ACHN (cell line): ENCODE measurements at regions not wholly inside any gene's neighbourhood (a gene's known extent, or its start where the extent isn't known, plus 50 kb on each side); places are given as distances from the start of the nearest gene placed in this dataset.

Source experiments
- DNase-seq: peaks from one replicate; pipeline ENCODE4 v3.0.0-alpha.2; 2015
- in situ Hi-C: cut with HindIII; loops from 2 replicates; pipeline ENCODE4 v1.10.0; 2017; ENCODE audit warnings: low sequenced_read_pairs, low pct_ligation_motif_present, low pct_unique_long_range_greater_than_20kb

DNA sequence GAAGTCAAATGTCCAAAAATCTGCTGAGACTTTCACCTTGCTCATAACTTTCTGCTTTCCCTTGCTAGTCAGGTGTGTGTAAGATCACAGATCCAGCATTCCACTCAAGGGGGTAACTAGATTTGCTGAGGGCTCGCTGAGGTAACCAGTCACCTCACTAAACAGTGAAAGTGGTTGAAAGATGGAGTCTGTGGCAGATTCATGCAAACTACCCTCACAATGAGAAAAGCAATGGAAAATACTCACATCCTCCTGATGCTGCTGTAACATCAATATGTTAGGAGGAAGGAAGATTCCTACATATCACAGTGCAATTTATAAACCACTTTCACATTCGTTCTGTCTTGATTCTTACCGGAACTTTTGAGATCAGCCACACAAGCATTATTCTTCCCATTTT is 174.3 kb upstream of the BCL6 start:
- DNase-seq: no peak
- in situ Hi-C loops: no loop called here

GRCh38 chr3:187920030-187920429 is 174.8 kb upstream of the BCL6 start:
- no peak for DNase-seq

GRCh38 chr3:187920913-187921312 is 175.6 kb upstream of the BCL6 start:
- in situ Hi-C loops: no loop called here
- DNase-seq: no peak

More at GRCh38 chr3:187920030-187920429, 174.8 kb upstream of the BCL6 start:
- in situ Hi-C loops: no loop called here

- no peak for DNase-seq
- in situ Hi-C loops: no loop called here
Measured at GRCh38 chr3:187921391-187922074, 176.3 kb upstream of the BCL6 start.

DNA sequence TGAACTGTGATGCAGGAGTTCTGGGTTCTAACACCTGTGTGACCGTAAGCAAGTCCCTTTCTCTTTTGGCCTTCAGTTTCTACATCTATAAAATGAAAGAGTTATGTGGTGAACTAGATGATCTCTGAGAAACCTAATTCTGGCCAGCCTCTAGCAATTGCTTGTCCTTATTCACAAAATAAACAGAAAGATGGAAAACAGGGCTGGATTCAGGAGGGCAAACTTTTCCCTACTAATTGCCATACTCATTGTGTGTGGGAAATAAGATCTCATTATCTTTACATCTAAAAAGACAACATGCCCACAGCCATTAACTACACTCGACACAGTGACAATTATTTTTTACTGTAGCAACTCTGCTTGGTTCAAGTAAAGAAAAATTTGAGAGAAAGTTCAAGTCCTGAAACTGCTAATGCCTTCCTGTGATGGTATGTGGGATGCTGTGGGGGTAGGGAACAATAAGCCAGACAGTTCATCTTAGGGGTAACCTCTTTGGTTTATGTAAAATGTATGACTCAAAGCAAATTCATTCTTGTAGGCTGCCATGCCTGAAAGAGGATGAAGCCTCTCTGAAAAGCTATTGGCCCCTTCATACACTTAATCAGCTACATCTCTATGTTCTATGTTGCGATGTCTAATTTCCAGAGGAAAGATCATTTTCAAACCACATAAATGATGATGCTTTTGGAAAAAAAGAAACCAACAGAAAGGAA is 177.6 kb upstream of the BCL6 start:
- no peak for DNase-seq
- in situ Hi-C loops: no loop called here

GRCh38 chr3:187924651-187925050 is 179.4 kb upstream of the BCL6 start:
- in situ Hi-C loops: no loop called here
- no peak for DNase-seq

DNA sequence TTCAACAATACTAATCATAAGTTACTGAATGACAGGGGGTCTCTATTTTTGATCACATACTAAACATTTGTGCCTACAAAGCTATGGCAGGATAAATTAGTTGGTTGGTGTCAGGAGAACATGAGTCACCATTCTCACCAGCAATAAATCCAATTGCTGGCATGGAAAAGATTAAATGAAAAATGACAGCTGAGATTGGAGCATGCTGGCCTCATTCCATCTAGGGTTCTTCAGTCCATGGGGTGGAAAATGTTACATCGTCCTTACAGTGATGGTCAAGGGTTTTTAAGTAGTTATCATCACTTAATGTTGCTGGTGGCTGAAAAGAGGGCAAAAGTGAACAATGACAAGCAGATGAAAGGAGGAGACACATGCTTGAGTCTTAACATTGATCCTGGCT is 180.1 kb upstream of the BCL6 start:
- in situ Hi-C loops: no loop called here
- no peak for DNase-seq

DNA sequence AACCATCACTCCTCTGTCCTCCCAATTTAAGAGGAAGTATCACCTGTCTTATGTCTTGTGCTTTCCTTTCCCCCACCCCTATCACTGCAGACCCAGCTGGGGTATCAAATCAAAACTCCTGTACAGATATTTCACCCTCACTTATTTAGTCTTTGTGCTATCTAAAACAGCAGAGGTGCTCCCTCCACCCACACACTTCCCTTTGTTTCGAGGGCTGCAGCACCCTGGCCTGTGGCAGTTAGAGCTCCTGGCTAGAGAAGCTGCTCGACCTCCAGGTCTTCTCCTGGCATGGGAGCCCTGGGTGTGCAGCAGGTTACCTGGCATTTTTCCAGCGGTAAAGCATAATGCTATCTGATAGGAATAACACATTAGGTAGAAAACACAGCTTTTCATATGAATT is 181.4 kb upstream of the BCL6 start:
- DNase-seq: no peak
- in situ Hi-C loops: no loop called here

GRCh38 chr3:187927565-187927964 is 182.3 kb upstream of the BCL6 start:
- in situ Hi-C loops: no loop called here
- no peak for DNase-seq

DNA sequence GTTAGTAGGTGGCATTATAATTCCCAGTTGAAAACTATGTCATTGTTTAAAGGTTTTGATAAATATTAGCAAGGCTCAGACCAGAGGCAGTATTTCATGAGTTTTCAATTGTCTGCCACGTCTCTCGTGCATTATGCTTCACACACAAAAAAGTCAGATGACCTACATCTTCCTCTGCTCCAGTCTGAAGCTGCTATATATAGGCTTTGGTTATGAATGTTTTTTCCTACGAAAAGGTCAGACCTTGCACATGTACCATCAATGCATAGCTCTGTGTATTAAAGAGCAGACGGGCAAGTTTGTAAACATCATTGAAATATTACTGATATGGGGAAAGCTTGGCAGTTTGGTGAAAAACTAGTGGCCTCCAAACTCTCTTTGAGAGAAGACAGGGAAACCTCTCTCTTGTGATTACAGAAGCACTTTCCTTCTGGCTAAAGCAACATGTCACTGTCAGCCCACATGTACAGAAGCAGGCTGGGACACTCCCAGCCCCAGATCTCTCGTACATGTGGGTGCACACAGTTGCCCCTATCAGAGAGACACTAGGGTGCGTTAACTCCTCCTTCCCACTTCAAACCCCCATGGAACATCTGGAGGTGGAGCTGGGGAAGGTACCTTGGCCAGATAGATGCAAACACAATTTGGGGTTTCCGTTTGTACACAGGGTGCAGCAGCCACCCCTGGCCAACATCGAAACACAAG is 184.0 kb upstream of the BCL6 start:
- in situ Hi-C loops: no loop called here
- DNase-seq: no peak

DNA sequence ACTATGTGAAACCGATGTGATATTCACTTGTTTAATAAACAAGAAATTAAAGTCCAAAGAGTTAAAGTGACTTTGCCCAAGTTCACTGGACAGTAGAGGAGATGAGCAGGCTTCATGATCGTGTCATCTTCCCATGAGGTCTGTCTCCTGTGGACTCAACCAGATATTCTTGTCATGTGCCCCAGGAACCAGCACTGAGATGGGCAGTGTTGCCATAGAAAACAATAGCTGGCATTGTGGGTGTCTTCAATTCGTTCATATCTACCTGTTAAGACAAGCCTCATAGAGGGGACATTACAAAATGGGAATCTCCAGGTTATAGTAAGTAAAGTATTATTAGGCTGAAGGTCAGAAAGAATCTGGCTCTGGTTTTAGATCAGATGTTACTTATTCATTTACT is 184.8 kb upstream of the BCL6 start:
- in situ Hi-C loops: no loop called here
- no peak for DNase-seq

DNA sequence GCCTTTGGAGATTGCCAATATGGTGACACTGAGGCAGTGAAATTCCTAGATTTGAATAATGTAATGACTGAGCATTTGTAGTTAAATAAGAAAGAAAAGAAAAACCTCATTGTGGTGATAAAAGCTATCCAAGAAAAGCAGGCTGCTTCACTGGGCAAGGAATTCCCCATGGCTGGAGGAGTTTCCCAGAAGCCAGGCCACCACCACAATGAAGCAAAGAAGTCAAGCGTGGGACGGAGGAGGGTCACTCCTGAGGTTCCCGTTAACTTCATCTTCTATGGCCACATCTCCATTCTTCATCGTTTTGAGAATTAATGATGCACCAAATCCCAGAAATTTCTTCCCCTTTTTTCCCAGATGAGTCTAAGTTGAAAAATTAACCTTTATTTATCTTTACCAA is 185.8 kb upstream of the BCL6 start:
- in situ Hi-C loops: no loop called here
- no peak for DNase-seq

DNA sequence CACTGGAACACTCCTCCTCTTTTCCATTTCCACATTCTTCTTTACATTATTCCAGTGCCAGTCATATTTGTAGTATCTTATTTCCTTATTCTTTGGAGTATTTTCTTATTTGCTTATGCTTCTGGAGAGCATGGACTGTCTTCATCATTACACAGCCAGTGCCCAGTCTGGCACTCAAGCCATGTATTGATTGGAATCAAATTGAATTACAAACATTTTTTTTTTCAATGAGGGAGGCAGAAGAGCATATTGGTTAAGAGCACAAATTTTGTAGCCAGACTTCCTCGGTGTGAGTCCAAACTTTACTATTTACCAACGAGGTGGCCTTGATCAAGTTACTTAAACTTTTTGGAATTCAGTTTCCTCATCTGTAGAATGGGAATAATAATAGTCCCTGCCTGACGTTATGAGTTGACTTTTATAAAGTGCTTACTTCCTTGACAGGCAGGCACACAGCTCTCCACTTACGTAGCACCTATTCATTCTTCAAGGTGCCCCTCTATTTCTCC is 186.6 kb upstream of the BCL6 start:
- DNase-seq: no peak
- in situ Hi-C loops: no loop called here

DNA sequence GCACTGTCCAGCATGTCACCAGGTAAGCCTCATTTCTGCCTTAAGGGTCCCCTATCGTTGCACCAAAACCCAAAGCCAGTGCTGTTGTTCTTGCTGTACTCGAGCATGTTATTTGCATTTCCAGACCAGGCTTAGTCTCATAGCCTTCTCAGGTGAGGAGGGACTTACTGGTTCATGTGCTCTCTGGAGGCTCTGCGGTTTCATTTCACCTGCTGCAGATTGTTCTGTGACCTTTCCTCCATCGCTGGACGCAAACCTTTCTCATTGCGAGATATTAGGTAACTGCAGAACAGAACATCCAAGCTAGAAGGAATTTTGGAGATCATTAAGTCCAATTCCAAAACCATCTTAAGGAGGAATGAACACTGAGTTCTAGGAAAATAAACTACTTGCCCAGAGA is 187.3 kb upstream of the BCL6 start:
- in situ Hi-C loops: no loop called here
- DNase-seq: no peak

DNA sequence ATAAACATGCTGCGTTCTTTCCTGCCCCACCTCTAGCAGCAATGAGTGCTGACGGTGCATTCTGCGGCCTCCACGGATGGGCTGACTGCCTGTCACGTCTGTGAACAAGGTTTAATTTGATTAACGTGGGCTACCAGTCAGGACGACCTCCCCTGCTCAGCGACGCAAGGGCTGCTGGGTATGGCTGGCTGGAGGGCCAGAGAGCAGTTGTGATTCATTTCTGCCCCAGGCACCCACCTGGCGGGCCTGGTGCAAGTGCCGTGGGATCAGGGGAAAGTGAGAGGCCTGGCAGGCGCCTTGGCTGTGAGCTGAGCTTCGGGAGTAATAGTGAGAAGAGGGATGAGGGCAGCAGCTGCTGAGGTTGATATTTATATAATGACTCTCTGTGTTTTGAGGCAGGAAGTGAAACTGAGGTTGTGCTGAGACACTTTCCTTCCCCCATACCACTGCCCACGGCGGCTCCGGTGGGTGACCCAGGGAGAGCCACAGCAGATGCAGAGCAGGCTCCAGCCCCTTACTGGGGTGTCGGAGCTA is 190.4 kb upstream of the BCL6 start:
- in situ Hi-C loops: no loop called here
- no peak for DNase-seq

DNA sequence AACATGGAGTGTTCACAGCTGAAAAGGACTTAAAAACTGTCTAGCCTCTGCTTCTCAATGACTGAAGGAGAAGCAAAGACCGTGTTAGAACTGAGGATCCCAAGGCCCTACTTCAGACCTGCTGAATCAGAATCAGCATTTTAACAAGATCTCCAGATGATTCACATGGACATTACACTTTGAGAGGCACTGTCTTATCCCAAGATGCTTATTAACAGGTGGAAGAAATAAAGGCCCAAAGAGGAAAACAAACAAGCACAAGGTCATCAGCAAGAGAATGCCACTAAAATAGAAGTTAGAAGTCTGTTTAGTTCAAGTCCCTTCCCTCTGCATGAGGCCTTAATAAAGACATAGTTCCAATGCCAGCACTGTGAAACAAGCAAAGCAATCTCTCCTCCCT is 191.4 kb upstream of the BCL6 start:
- in situ Hi-C loops: no loop called here
- DNase-seq: no peak

DNA sequence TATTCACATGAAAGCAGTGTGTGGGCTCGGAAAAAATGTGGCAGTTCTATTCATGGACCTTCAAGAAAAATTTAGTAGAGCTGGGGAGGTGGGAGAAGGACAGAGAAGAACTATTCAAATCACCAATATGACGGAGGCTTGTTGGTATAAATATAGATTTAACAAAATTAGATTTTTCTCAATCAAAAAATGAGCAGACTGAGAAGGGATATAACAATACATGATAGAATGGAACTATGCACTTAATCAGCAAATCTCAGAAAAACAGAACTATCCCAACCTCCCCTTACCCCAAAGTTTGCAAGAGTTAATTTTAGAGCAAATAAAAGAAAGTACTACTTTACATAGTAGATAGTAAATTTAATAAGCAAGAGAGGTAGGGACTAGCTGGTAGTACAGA is 194.6 kb upstream of the BCL6 start:
- in situ Hi-C loops: no loop called here
- DNase-seq: no peak

DNA sequence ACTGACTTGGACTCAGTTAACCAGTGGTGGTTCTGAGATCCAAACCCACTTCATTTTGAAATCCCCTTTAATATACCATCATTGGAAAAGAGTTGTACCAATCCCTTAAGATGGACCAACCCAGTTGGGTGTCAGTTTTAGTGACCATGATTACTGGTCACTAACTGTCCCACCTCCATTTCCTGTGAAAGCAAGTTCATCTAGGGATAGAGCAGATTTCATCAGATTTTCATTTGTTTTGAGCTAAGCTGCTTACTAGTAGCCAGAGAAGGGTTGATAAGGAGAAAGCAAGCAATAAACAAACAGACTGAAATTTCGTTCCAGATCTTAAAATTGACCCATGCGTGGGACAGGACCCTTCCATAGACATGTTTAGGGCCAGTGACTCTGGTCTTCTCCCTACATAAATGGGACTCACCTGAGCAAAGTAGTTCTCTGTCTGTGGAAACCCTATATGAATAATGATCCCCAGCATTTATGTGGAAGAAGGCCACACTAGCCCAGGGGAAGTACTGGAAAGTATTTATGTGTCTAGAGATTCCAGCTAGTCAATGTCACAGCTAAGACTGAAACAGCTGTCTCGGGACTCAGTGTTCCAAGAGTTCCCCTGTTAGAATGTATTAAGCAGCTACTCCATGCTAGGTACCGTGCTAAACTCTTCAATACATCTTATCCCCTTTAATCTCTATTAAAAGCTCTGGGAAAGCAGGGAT is 196.0 kb upstream of the BCL6 start:
- DNase-seq: no peak
- in situ Hi-C loops: no loop called here

DNA sequence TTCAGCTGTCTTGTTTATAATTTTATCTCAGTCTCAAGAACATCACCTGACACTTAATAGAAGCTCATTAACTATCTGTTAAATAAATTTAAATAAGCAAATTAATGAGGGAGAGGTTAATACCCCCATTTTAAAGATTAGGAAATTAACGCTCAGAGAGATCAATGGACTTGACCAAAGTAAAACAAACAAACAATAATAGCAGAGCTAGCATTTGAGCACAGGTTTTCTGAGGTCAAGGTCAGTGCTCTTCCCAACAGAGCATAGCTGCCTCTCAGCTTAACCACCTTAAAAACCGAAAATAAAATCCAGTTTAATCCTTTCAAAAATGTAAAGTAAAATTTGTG is 196.6 kb upstream of the BCL6 start:
- no peak for DNase-seq
- in situ Hi-C loops: no loop called here
